Activated CD4-positive, alpha-beta T cell treated with anti-CD3 and anti-CD28 coated beads for 36 hours (primary cell): ENCODE measurements at regions not wholly inside any gene's neighbourhood (a gene's known extent, or its start where the extent isn't known, plus 50 kb on each side); places are given as distances from the start of the nearest gene placed in this dataset.

ENCODE experiments used
- ATAC-seq: fragments of 200-7000 bp; cut with Tn5 transposase; one replicate; pipeline ENCODE4 v1.10.0; 2021; ENCODE audit warnings: mild to moderate bottlenecking, moderate library complexity
- CTCF ChIA-PET: fragments of 350-600 bp; sonication (Branson Sonifier 250); formaldehyde crosslinking; loops from one replicate; lab custom pipeline; 2021; ENCODE audit warnings: antibody characterized with exemption; lab: Charles Lee
- POLR2A ChIA-PET: fragments of 350-600 bp; sonication (Branson Sonifier 250); formaldehyde crosslinking; loops from one replicate; lab custom pipeline; 2021; ENCODE audit warnings: antibody characterized with exemption, inconsistent platforms; lab: Charles Lee
- DNase-seq: peaks from one replicate; pipeline ENCODE4 v3.0.0-alpha.2; 2020
- H3K27ac Mint-ChIP-seq: one replicate; pipeline ENCODE4 v1.8.0; 2021; ENCODE audit warnings: mixed read lengths
- H3K27me3 Mint-ChIP-seq: one replicate; pipeline ENCODE4 v1.8.0; 2021; ENCODE audit warnings: mixed read lengths
- H3K36me3 Mint-ChIP-seq: one replicate; pipeline ENCODE4 v1.8.0; 2021; ENCODE audit warnings: low read depth, mixed read lengths
- H3K4me1 Mint-ChIP-seq: one replicate; pipeline ENCODE4 v1.8.0; 2021; ENCODE audit warnings: mixed read lengths
- H3K4me3 Mint-ChIP-seq: one replicate; pipeline ENCODE4 v1.8.0; 2021; ENCODE audit warnings: mild to moderate bottlenecking, moderate library complexity, mixed read lengths
- H3K9me3 Mint-ChIP-seq: one replicate; pipeline ENCODE4 v1.8.0; 2021; ENCODE audit warnings: low read depth, mixed read lengths
- intact Hi-C, 2 experiments: fragments of 100-400 bp; cut with DNase I in 1 of 2; cut with micrococcal nuclease in 1 of 2; formaldehyde crosslinking; loops; one replicate each; pipeline versions ENCODE4 v1.14.2 to v1.15.1; 2022 to 2024; cut with DNase I, micrococcal nuclease

- H3K4me3 Mint-ChIP-seq = no peak overlapping the region
- no peaks in the 10 kb centered on the region for H3K36me3 Mint-ChIP-seq
- H3K9me3 Mint-ChIP-seq = peaks cover 4% of the 10 kb centered on the region
- ChIA-PET POLR2A (interaction anchor here (0.6 kb wide), 1 partner anchor 38 kb away, joined by 3 read pairs; no protein-coding TSS in a partner anchor), CTCF (interaction anchor here (0.6 to 2.9 kb wide), 4 partner anchors 8 to 308 kb away, joined by 3 to 7 read pairs (median 5); no protein-coding TSS in a partner anchor)
- no peaks in the 10 kb centered on the region for H3K27me3 Mint-ChIP-seq
- no peak for DNase-seq
- H3K27ac Mint-ChIP-seq = no peak overlapping the region
- no peak for ATAC-seq
- H3K4me1 Mint-ChIP-seq = peaks cover 43% of the 10 kb centered on the region
- intact Hi-C loops = loop anchor here in 1 of 2 experiments (5.0 to 10.0 kb wide), 2 partner anchors 220 to 308 kb away; no protein-coding TSS in a partner anchor
Observed at GRCh38 chrX:13254870-13255269, 65.0 kb downstream of the ATXN3L start.

- CTCF ChIA-PET = interaction anchor here (0.6 to 2.9 kb wide), 6 partner anchors 9 to 349 kb away, joined by 3 to 7 read pairs (median 4); no protein-coding TSS in a partner anchor
- intact Hi-C loops = loop anchor here in 1 of 2 experiments (10.0 kb wide), 1 partner anchor 221 kb away; no protein-coding TSS in a partner anchor
Observed at GRCh38 chrX:13254076-13254785, 65.6 kb downstream of the ATXN3L start.

GRCh38 chrX:13253223-13253622 lies 66.6 kb downstream of the ATXN3L start:
- ATAC-seq = no peak
- ChIA-PET POLR2A (no interaction called here), CTCF (interaction anchor here (0.8 to 2.9 kb wide), 2 partner anchors 226 to 235 kb away, joined by 3 to 7 read pairs; no protein-coding TSS in a partner anchor)
- Mint-ChIP-seq H3K4me3 (no peak overlapping the region), H3K9me3 (peaks cover 4% of the 10 kb centered on the region), H3K36me3 (no peaks in the 10 kb centered on the region), H3K27me3 (no peaks in the 10 kb centered on the region), H3K27ac (no peak overlapping the region), H3K4me1 (peaks cover 46% of the 10 kb centered on the region)
- intact Hi-C loops = loop anchor here in 1 of 2 experiments (10.0 kb wide), 1 partner anchor 222 kb away; no protein-coding TSS in a partner anchor
- DNase-seq = no peak

More at GRCh38 chrX:13254076-13254785, 65.6 kb downstream of the ATXN3L start:
- DNase-seq = peak; percentile 17
- Mint-ChIP-seq H3K36me3 (no peaks in the 10 kb centered on the region), H3K27me3 (no peaks in the 10 kb centered on the region), H3K27ac (no peak overlapping the region), H3K4me1 (peaks cover 46% of the 10 kb centered on the region), H3K4me3 (no peak overlapping the region), H3K9me3 (peaks cover 4% of the 10 kb centered on the region)
- ATAC-seq = peak; percentile 42
- POLR2A ChIA-PET = no interaction called here

GRCh38 chrX:13252726-13253125 lies 67.1 kb downstream of the ATXN3L start:
- Mint-ChIP-seq H3K36me3 (no peaks in the 10 kb centered on the region), H3K4me3 (no peak overlapping the region), H3K27me3 (no peaks in the 10 kb centered on the region), H3K9me3 (peaks cover 4% of the 10 kb centered on the region), H3K4me1 (peaks cover 44% of the 10 kb centered on the region), H3K27ac (no peak overlapping the region)
- intact Hi-C loops = loop anchor here in 1 of 2 experiments (10.0 kb wide), 1 partner anchor 222 kb away; no protein-coding TSS in a partner anchor
- DNase-seq (no peak), ATAC-seq (no peak)
- ChIA-PET CTCF (interaction anchor here (0.8 to 2.9 kb wide), 2 partner anchors 235 to 305 kb away, joined by 3 to 7 read pairs; no protein-coding TSS in a partner anchor), POLR2A (no interaction called here)

- Mint-ChIP-seq H3K36me3 (no peaks in the 10 kb centered on the region), H3K27me3 (no peaks in the 10 kb centered on the region), H3K27ac (no peak overlapping the region), H3K4me3 (no peak overlapping the region), H3K4me1 (peaks cover 35% of the 10 kb centered on the region), H3K9me3 (peaks cover 2% of the 10 kb centered on the region)
- ATAC-seq = no peak
- intact Hi-C loops = loop anchor here in 1 of 2 experiments (10.0 kb wide), 1 partner anchor 224 kb away; no protein-coding TSS in a partner anchor
- ChIA-PET CTCF (no interaction called here), POLR2A (no interaction called here)
- DNase-seq = no peak
Observed at GRCh38 chrX:13250826-13251580, 68.8 kb downstream of the ATXN3L start.

- Mint-ChIP-seq H3K27ac (no peak overlapping the region), H3K27me3 (no peaks in the 10 kb centered on the region), H3K36me3 (no peaks in the 10 kb centered on the region), H3K9me3 (no peaks in the 10 kb centered on the region), H3K4me1 (peaks cover 19% of the 10 kb centered on the region), H3K4me3 (no peak overlapping the region)
- intact Hi-C loops = no loop called here
- DNase-seq = no peak
- CTCF ChIA-PET = no interaction called here
- ATAC-seq = no peak
- POLR2A ChIA-PET = no interaction called here
Observed at GRCh38 chrX:13248867-13249486, 70.9 kb downstream of the ATXN3L start.

GRCh38 chrX:13239272-13239671 lies 80.6 kb downstream of the ATXN3L start:
- intact Hi-C loops = no loop called here
- H3K36me3 Mint-ChIP-seq = no peaks in the 10 kb centered on the region
- H3K27ac Mint-ChIP-seq = no peak overlapping the region
- H3K4me3 Mint-ChIP-seq = no peak overlapping the region
- POLR2A ChIA-PET = no interaction called here
- no peaks in the 10 kb centered on the region for H3K9me3 Mint-ChIP-seq
- CTCF ChIA-PET = interaction anchor here (0.6 to 1.4 kb wide), 3 partner anchors 234 to 427 kb away, joined by 3 read pairs; no protein-coding TSS in a partner anchor
- ATAC-seq (no peak), DNase-seq (no peak)
- no peaks in the 10 kb centered on the region for H3K4me1 Mint-ChIP-seq
- H3K27me3 Mint-ChIP-seq = no peaks in the 10 kb centered on the region

- Mint-ChIP-seq H3K27me3 (no peaks in the 10 kb centered on the region), H3K9me3 (no peaks in the 10 kb centered on the region), H3K27ac (no peak overlapping the region), H3K36me3 (no peaks in the 10 kb centered on the region), H3K4me1 (no peaks in the 10 kb centered on the region), H3K4me3 (no peak overlapping the region)
- ChIA-PET CTCF (no interaction called here), POLR2A (no interaction called here)
- no peak for DNase-seq
- ATAC-seq = no peak
- intact Hi-C loops = no loop called here
Observed at GRCh38 chrX:13235930-13236329, 83.9 kb downstream of the ATXN3L start.

GRCh38 chrX:13232484-13232883 lies 87.4 kb downstream of the ATXN3L start:
- H3K4me1 Mint-ChIP-seq = no peaks in the 10 kb centered on the region
- no peaks in the 10 kb centered on the region for H3K27me3 Mint-ChIP-seq
- POLR2A ChIA-PET = no interaction called here
- H3K9me3 Mint-ChIP-seq = no peaks in the 10 kb centered on the region
- no peak overlapping the region for H3K4me3 Mint-ChIP-seq
- ATAC-seq = no peak
- no peak overlapping the region for H3K27ac Mint-ChIP-seq
- no peaks in the 10 kb centered on the region for H3K36me3 Mint-ChIP-seq
- CTCF ChIA-PET = interaction anchor here (1.1 kb wide), 1 partner anchor 285 kb away, joined by 3 read pairs; no protein-coding TSS in a partner anchor
- intact Hi-C loops = no loop called here
- no peak for DNase-seq

- Mint-ChIP-seq H3K4me3 (no peak overlapping the region), H3K27ac (no peak overlapping the region), H3K4me1 (peaks cover 2% of the 10 kb centered on the region), H3K9me3 (peaks cover 3% of the 10 kb centered on the region), H3K27me3 (no peaks in the 10 kb centered on the region), H3K36me3 (no peaks in the 10 kb centered on the region)
- CTCF ChIA-PET = interaction anchor here (0.6 kb wide), 1 partner anchor 254 kb away, joined by 3 read pairs; no protein-coding TSS in a partner anchor
- ATAC-seq = no peak
- intact Hi-C loops = no loop called here
- no peak for DNase-seq
- POLR2A ChIA-PET = no interaction called here
Observed at GRCh38 chrX:13226214-13226613, 93.6 kb downstream of the ATXN3L start.
